Muscle of leg (tissue), 3 donors: ENCODE measurements at regions not wholly inside any gene's neighbourhood (a gene's known extent, or its start where the extent isn't known, plus 50 kb on each side); places are given as distances from the start of the nearest gene placed in this dataset.
"Not testable (repeated sequence)": the region's sequence is repeated elsewhere in the genome, so short reads cannot be mapped to it uniquely, and the experiment has no call there.

ENCODE experiments used
- DNase-seq: peaks from one replicate; pipeline ENCODE4 v3.0.0; 2013
- H3K27ac ChIP-seq: one replicate; pipeline ENCODE4 v1.5.1; 2013; ENCODE audit warnings: mild to moderate bottlenecking, low read length, control low read depth
- H3K27me3 ChIP-seq: one replicate; pipeline ENCODE4 v1.6.1; 2013; ENCODE audit warnings: low read length; ENCODE audit not compliant: control insufficient read depth, insufficient read depth
- H3K36me3 ChIP-seq: one replicate; pipeline ENCODE4 v1.6.1; 2013; ENCODE audit warnings: low read length; ENCODE audit not compliant: control insufficient read depth, insufficient read depth
- H3K4me1 ChIP-seq: one replicate; pipeline ENCODE4 v1.6.1; 2013; ENCODE audit warnings: low read length; ENCODE audit not compliant: control insufficient read depth, insufficient read depth
- H3K4me3 ChIP-seq: one replicate; pipeline ENCODE4 v1.5.1; 2013; ENCODE audit warnings: low read length, control low read depth
- H3K9me3 ChIP-seq: replicated peaks from 2 replicates; pipeline ENCODE4 v1.6.1; 2013; ENCODE audit warnings: low read depth, low read length; ENCODE audit not compliant: control insufficient read depth
- WGBS: methylation state at CpG from one replicate; pipeline ENCODE4 v1.1.5; 2013; ENCODE audit warnings: missing lambda C conversion rate; ENCODE audit not compliant: insufficient coverage; 5-methylcytosine and 5-hydroxymethylcytosine counted together

DNA sequence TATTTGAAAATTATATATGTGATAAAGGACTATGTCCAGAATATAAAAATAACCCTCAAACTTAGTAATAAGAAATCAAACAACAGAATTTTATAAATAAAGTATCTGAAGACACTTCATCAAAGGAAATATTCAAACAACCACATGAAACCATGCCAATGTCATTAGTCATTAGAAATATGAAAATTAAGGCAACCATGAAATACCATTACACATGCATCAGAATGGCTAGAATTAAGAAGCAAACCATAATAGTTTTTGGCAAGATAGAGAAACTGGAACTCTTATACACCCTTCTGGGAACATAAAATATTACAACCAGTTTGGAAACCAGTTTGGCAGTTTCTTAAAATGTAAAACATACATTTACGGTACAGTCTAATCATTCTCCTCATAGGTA is 137.2 kb upstream of the ADGRB3 start:
- H3K4me3 ChIP-seq, result no peak overlapping the region
- no peaks in the 10 kb centered on the region for H3K27me3 ChIP-seq
- no peak overlapping the region for H3K27ac ChIP-seq
- H3K4me1 ChIP-seq, result no peaks in the 10 kb centered on the region
- H3K36me3 ChIP-seq, result no peaks in the 10 kb centered on the region
- peaks cover 2% of the 10 kb centered on the region for H3K9me3 ChIP-seq
- WGBS, result no CpG with 5 or more reads among the region's 1 CpG
- DNase-seq, result no peak

DNA sequence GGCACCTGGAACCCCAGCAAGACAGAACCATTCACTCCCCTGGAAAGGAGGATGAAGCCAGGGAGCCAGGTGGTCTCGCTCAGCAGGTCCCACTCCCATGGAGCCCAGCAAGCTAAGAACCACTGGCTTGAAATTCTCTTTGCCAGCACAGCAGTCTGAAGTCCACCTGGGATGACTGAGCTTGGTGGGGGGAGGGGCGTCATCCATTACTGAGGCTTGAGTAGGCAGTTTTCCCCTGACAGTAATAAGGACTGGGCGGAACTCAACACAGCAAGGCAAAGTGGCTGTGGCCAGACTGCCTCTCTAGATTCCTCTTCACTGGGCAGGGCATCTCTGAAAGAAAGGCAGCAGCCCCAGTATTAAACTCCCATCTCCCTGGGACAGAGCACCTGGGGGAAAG is 140.2 kb upstream of the ADGRB3 start:
- H3K27ac ChIP-seq, H3K36me3 ChIP-seq, H3K4me1 ChIP-seq, H3K4me3 ChIP-seq, DNase-seq, H3K27me3 ChIP-seq, H3K9me3 ChIP-seq: not testable (repeated sequence)
- WGBS, result 81% methylated on average over 2 of the region's 3 CpGs

DNA sequence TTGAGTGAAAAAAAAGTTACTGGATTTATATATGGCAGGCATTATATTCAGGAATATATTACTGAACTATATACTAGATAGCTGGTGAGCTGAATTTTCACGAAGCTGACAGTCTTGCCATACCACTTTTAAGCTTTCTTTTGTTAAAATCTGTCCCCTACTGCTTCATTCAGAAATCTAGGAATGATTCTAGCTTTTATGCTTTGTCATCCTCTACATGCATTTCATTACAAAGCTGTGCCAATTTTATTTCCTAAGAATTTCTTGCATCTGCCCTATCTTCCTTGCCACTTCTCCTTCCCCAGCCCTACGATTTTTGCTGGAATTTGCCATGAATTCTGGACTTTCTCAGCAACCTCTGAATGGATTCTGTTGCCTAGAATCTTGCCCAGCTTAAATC is 158.5 kb upstream of the ADGRB3 start:
- H3K9me3 ChIP-seq, result no peaks in the 10 kb centered on the region
- no peak overlapping the region for H3K4me3 ChIP-seq
- H3K27me3 ChIP-seq, result no peaks in the 10 kb centered on the region
- no peaks in the 10 kb centered on the region for H3K4me1 ChIP-seq
- H3K27ac ChIP-seq, result no peak overlapping the region
- WGBS, result 13% methylated on average over 1 of the region's 2 CpGs
- DNase-seq, result no peak
- H3K36me3 ChIP-seq, result no peaks in the 10 kb centered on the region

DNA sequence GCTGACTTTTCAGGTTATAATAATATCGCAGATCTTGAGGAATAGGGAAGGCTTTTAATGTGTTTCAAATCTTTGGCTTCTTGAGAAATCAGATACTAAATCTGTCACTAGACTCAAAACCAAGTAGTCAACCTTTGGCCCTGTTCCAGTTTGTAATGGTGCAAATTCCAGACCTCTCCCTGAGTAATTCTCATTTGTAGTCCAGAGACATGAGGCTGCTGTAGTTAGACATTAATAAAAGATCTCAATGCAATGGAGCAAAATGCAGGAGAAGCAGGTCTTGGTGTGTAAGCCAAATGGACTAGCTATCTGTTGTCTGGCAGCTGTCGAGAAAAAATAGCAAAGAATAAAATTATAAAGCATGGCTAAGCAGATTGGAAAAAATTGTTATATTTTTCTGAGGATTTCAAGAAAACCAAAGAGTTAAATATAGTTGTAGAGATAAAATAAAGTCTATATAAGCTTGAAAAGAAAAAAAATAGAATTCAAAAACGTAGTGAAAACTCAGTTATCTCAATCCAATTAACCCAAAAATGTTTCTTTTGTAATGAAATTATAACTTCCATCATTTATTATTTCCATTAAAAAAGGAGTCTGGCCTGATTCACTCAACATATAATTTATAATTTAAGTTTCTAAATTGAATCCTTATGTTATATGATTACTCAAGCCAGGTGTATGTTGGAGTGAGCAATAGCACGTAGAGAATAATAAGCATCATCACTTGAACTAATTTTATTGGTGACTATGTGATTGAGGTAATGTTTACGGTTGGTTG is 161.5 kb upstream of the ADGRB3 start:
- Histone ChIP-seq H3K27me3 (no peaks in the 10 kb centered on the region), H3K27ac (no peak overlapping the region), H3K4me1 (no peaks in the 10 kb centered on the region), H3K36me3 (no peaks in the 10 kb centered on the region), H3K4me3 (no peak overlapping the region), H3K9me3 (no peaks in the 10 kb centered on the region)
- 86% methylated on average over 1 of the region's 5 CpGs for WGBS
- no peak for DNase-seq

DNA sequence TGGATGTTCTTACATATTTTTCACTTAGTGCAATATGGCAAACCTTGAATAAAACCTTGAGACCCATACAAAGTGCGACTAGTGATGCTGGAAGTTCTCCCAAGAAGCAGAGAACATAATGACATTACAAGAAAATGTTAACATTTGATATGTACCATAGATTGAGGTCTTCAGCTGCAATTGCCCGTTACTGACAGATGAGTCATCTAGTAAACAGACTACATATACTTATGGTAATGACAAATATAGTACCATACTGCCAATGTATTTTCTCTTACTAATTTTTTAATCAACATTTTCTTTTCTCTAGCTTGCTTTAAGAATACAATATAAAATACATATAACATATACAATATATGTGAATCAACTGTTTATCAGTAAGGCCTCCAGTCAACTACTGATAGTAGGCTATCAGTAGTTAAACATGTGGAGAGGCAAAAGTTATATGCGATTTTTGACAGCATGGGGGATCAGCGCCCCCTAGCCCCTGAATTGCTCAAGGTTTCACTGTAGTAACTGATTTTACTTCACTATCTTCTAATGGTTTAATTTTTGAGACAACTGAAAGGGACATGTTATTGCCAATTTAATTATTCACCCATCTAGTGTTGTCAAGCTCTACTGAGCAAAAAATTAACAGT is 166.7 kb upstream of the ADGRB3 start:
- DNase-seq, result no peak
- Histone ChIP-seq H3K27ac (no peak overlapping the region), H3K27me3 (no peaks in the 10 kb centered on the region), H3K4me3 (no peak overlapping the region), H3K9me3 (no peaks in the 10 kb centered on the region), H3K36me3 (no peaks in the 10 kb centered on the region), H3K4me1 (no peaks in the 10 kb centered on the region)
- no CpG with 5 or more reads among the region's 4 CpGs for WGBS

DNA sequence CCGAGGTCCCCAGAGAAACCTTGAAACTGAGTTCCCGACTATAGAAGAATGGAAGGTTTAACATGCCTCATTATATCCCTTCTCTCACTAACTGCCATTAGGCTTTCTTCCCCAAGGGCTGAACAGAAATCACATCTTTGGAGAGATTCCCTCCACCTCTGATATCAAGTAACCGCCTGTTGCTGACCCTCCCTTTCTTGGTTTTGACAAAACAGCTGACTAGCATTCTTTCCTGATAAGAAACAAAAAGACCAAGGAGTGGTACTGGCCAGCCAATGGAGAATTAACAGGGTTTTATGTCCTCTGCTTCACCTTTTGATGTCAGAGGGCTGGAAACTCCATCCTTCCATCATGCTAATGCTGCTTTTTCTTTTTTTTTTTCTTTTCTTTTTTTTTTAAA is 176.6 kb upstream of the ADGRB3 start:
- H3K27ac ChIP-seq, result no peak overlapping the region
- DNase-seq, result no peak
- no peak overlapping the region for H3K4me3 ChIP-seq
- WGBS, result 100% methylated on average over 1 of the region's 3 CpGs
- H3K9me3 ChIP-seq, result peaks cover 21% of the 10 kb centered on the region
- H3K36me3 ChIP-seq, result no peaks in the 10 kb centered on the region
- H3K27me3 ChIP-seq, result no peaks in the 10 kb centered on the region
- H3K4me1 ChIP-seq, result no peaks in the 10 kb centered on the region

DNA sequence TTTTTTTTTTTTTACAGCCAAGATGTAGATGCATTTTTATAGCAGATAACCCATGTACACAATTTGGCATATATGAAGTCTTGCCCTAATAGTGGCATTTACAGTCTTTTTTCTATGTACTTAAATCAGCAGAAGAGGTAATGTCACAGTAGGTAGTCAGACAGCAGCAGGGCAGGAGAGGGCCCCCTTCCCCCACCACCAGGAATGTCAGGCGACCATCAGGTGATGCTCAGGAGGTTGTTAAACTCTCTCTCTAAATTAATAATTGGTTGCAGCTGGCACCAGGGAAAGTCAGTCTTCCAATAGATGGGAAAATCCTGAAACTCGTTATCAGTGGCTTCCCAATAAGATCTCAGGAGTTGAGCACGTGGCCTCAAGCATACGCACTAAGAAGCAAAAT is 188.0 kb upstream of the ADGRB3 start:
- Histone ChIP-seq H3K27ac (no peak overlapping the region), H3K27me3 (no peaks in the 10 kb centered on the region), H3K9me3 (no peaks in the 10 kb centered on the region), H3K4me1 (no peaks in the 10 kb centered on the region), H3K36me3 (no peaks in the 10 kb centered on the region), H3K4me3 (no peak overlapping the region)
- no peak for DNase-seq
- WGBS, result no CpG with 5 or more reads among the region's 4 CpGs

DNA sequence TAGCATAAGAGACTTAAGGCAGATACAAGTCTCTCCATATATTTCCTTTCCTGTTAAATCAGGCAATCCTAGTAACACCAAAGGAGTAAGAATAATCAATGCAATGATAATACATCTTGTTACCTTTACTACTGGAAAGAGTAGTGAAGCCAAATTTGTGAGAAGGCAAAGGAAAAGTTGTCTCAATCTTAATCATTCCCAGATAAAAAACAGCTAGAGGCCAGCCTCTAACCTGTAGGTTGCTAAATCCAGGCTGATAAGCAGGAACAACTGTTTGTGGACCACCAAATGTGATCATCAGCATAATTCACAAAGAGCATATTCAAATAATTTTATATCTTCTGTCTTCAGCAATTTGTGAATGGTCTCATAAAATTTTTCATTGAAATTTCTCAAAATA is 189.2 kb upstream of the ADGRB3 start:
- H3K27ac ChIP-seq, result no peak overlapping the region
- no peak overlapping the region for H3K4me3 ChIP-seq
- H3K36me3 ChIP-seq, result no peaks in the 10 kb centered on the region
- no peaks in the 10 kb centered on the region for H3K4me1 ChIP-seq
- DNase-seq, result no peak
- H3K27me3 ChIP-seq, result no peaks in the 10 kb centered on the region
- no peaks in the 10 kb centered on the region for H3K9me3 ChIP-seq

DNA sequence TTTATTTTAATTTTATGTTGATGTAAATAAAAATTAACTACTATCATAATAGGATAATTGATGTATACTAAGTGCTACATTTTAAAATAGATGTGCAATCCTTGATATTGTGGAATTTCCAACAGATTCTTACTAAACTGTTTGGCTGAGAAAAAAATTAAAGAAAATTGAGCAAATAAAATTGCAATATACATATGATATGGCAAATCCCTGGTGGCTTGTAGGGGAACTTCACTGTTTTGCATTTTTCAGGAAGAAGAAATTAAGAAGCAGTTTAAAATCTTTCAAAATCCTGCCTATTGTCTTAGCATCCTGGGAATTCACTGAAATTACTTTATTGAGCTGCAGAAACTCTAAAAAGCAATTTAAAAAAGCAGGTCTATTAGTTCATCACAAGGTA is 191.4 kb upstream of the ADGRB3 start:
- H3K9me3 ChIP-seq, result no peaks in the 10 kb centered on the region
- no peaks in the 10 kb centered on the region for H3K27me3 ChIP-seq
- no peak overlapping the region for H3K4me3 ChIP-seq
- H3K27ac ChIP-seq, result no peak overlapping the region
- H3K4me1 ChIP-seq, result no peaks in the 10 kb centered on the region
- H3K36me3 ChIP-seq, result no peaks in the 10 kb centered on the region
- no peak for DNase-seq

DNA sequence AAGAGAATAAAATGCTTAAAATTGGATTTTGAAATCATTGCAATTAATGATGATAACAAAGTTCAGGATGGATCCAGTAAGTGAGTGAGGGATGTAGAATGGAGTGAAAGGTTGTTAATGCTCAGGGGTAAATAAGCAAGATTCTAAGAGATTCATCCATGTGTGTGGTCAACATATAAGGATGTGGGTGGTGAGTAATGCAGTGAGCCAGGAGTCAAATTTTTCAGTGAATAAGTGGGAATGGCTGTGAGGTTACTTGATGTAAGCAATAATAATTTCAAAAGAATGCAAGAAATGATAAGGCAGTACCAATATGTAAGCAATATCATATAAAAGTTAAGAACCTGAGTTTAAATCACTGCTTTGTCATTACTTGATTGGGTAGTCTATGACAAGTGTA is 207.5 kb upstream of the ADGRB3 start:
- H3K9me3 ChIP-seq, result no peaks in the 10 kb centered on the region
- H3K4me3 ChIP-seq, result no peak overlapping the region
- no peaks in the 10 kb centered on the region for H3K36me3 ChIP-seq
- DNase-seq, result no peak
- H3K4me1 ChIP-seq, result no peaks in the 10 kb centered on the region
- H3K27me3 ChIP-seq, result no peaks in the 10 kb centered on the region
- no peak overlapping the region for H3K27ac ChIP-seq

DNA sequence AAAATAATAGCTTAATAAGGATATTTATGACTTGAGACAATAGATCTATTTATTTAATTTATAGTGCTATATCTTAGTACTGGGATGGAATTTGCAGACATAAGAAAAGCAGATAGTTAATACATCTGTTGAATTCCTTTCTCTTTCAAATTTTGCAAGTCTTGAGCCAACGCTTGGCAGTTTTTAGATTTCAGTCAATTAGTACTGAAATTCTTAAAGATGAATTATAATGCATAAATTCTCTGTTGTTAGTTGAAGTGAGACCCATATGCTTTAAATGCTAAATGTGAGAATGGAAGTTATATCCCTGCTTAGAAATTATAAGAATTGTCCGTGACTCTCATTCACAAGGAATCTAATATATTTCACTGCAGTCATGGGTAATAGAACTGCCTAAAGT is 225.1 kb upstream of the ADGRB3 start:
- Histone ChIP-seq H3K27me3 (no peaks in the 10 kb centered on the region), H3K36me3 (no peaks in the 10 kb centered on the region), H3K4me3 (no peak overlapping the region), H3K9me3 (no peaks in the 10 kb centered on the region), H3K27ac (no peak overlapping the region), H3K4me1 (no peaks in the 10 kb centered on the region)
- DNase-seq, result no peak
- WGBS, result no CpG with 5 or more reads among the region's 2 CpGs
